ENCODE measurements at regions not wholly inside any gene's neighbourhood (a gene's known extent, or its start where the extent isn't known, plus 50 kb on each side); places are given as distances from the start of the nearest gene placed in this dataset.

DNA sequence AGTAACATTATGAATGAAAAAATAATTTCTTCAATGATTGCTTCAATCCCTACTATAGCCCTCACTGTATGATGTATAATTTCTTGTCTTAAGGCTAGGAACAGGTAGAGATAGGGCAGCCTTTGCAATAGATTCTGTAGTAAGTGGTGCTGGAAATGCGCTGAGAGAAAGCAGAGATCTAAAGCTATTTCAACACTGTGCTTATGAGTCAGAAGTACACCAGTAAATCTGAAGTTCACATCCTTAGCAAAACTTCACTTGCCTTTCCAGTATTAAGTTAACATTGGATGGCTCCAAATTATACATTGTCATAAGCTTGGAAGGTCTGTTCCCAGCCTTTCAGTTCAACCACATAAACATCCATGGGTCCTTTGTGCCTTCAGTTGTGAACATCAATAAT is 178.2 kb upstream of the EPHA4 start:
- TF ChIP-seq, protein P1, sequence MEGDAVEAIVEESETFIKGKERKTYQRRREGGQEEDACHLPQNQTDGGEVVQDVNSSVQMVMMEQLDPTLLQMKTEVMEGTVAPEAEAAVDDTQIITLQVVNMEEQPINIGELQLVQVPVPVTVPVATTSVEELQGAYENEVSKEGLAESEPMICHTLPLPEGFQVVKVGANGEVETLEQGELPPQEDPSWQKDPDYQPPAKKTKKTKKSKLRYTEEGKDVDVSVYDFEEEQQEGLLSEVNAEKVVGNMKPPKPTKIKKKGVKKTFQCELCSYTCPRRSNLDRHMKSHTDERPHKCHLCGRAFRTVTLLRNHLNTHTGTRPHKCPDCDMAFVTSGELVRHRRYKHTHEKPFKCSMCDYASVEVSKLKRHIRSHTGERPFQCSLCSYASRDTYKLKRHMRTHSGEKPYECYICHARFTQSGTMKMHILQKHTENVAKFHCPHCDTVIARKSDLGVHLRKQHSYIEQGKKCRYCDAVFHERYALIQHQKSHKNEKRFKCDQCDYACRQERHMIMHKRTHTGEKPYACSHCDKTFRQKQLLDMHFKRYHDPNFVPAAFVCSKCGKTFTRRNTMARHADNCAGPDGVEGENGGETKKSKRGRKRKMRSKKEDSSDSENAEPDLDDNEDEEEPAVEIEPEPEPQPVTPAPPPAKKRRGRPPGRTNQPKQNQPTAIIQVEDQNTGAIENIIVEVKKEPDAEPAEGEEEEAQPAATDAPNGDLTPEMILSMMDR (IDR thresholded peaks at IDR 0.05) = no peak
- TF ChIP-seq POLR2AphosphoS5 (IDR thresholded peaks at IDR 0.05; ENCODE audit: insufficient read depth in 1 of 2, low read depth in 1 of 2) = no peak
- no peak for TF ChIP-seq POLR2A (IDR thresholded peaks at IDR 0.05)
- no peak for DNase-seq (ENCODE audit: extremely low spot score in 2 of 2)
- Histone ChIP-seq H3K4me3 (no peak overlapping the region), H3K27me3 (no peaks in the 10 kb centered on the region), H3K27ac (no peak overlapping the region), H3K9me3 (no peaks in the 10 kb centered on the region), H3K4me1 (no peaks in the 10 kb centered on the region), H3K36me3 (no peaks in the 10 kb centered on the region)
- intact Hi-C loops (cut with DNase I) = no loop called here

DNA sequence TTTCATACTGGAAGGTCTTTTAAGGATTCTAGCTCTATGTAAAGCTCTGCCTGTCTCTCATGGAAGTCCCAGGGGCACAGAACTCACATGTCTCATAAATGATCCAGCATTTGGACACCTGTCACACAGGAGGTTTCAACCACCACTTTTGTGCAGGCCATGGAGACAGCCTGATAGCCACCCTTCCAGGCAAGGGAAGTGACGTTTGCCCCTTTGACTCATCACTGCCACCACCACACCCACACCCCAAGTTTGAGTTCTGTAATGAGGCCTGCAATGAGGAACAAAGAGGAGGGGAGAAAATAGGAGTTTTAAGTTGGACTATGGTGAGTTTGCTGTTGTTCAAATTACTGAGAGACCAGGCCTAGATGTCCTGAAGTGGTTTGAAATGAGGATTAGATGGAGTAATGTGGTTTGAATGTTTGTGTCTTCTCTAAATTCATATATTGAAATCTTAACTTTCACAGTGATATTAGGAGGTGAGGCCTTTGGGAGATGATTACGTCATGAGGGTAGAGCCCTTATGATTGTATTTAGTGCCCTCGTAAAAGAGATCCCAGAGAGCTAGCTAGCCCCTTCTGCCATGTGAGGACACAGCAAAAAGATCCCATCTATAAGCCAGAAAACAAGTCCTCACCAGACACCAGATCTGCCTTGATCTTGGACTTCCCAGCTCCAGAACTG is 175.3 kb upstream of the EPHA4 start:
- Histone ChIP-seq H3K9me3 (no peaks in the 10 kb centered on the region), H3K4me3 (no peak overlapping the region), H3K27ac (no peak overlapping the region), H3K27me3 (no peaks in the 10 kb centered on the region), H3K4me1 (no peaks in the 10 kb centered on the region), H3K36me3 (no peaks in the 10 kb centered on the region)
- DNase-seq (ENCODE audit: extremely low spot score in 2 of 2) = no peak
- TF ChIP-seq, protein P1 (IDR thresholded peaks at IDR 0.05) = no peak
- TF ChIP-seq POLR2AphosphoS5 (IDR thresholded peaks at IDR 0.05; ENCODE audit: insufficient read depth in 1 of 2, low read depth in 1 of 2) (no peak), POLR2A (IDR thresholded peaks at IDR 0.05) (no peak)
- intact Hi-C loops (cut with DNase I) = no loop called here

DNA sequence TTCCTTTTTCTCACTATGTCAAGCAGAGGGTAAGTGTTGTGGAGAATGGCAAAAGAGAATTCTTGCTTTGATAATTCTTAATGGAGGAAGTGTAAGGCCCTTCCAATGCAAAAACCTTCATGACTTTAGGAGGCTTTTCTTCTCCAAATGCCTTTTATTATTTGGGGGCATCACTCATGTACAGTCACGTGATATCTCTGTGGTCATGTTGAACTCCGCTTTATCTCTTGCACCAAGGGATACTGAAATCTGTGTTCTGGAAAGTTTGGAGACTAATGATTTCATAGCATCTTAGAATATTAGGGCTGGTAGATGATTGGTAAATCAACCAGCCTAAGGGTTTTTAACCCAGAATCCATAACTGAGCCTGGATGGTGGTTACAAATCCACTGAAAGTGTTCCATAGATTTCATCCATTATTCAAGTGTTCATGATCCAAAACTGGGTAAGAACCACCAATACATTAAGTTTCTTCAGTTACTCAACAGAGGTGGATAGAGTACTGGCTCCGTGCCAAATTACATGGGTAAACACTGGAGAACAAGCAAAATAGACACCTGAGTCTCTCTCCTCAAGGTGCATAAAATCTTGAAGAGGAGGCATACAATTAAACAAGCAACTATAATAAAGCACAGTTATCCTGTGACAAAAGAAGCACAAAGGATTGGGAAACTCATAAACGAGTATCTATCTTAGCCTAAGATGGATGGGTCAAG is 169.6 kb upstream of the EPHA4 start:
- DNase-seq (ENCODE audit: extremely low spot score in 2 of 2) = no peak
- H3K4me1 ChIP-seq = no peaks in the 10 kb centered on the region
- no peaks in the 10 kb centered on the region for H3K9me3 ChIP-seq
- intact Hi-C loops (cut with DNase I) = no loop called here
- TF ChIP-seq, protein P1 (IDR thresholded peaks at IDR 0.05) = no peak
- no peak for TF ChIP-seq POLR2A (IDR thresholded peaks at IDR 0.05)
- TF ChIP-seq POLR2AphosphoS5 (IDR thresholded peaks at IDR 0.05; ENCODE audit: insufficient read depth in 1 of 2, low read depth in 1 of 2) = no peak
- H3K27me3 ChIP-seq = no peaks in the 10 kb centered on the region
- H3K4me3 ChIP-seq = no peak overlapping the region
- H3K36me3 ChIP-seq = no peaks in the 10 kb centered on the region
- H3K27ac ChIP-seq = no peak overlapping the region

DNA sequence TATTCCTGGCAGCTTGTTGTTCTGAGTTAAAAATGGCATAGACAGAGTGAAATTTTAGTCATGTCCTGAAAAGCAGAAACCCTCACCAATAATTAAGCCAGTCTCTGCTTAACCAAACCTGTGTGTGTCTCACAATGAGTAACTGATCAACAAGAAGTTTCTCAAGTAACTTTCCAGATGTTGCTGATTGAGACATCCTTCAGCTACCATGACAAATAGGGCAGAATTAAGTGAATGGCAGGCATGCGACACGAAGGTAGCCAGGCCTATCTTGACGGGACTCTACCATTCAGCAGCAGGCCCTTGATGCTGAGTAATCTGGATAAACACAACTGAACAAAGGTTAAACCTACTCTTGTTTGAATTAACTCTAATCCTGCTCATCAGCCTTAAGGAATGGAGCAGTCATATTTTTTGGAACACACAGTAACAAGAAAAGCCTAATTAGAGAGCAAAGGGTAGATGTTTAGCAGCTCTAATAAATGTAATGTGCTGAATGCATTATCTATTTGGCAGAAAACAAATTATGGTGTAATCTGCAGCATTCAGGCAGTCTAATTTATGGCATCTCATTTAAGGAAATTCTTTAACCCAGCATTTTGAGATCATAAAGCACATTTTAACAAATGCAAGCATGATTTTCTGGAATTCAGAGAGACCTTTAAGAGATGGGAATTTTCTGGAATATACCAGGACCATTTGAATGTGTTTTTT is 159.5 kb upstream of the EPHA4 start:
- Histone ChIP-seq H3K4me1 (no peaks in the 10 kb centered on the region), H3K36me3 (no peaks in the 10 kb centered on the region), H3K27ac (no peak overlapping the region), H3K9me3 (no peaks in the 10 kb centered on the region), H3K27me3 (no peaks in the 10 kb centered on the region), H3K4me3 (no peak overlapping the region)
- no peak for TF ChIP-seq POLR2A (IDR thresholded peaks at IDR 0.05)
- TF ChIP-seq, protein P1 (IDR thresholded peaks at IDR 0.05) = no peak
- TF ChIP-seq POLR2AphosphoS5 (IDR thresholded peaks at IDR 0.05; ENCODE audit: insufficient read depth in 1 of 2, low read depth in 1 of 2) = no peak
- intact Hi-C loops (cut with DNase I) = no loop called here
- DNase-seq (ENCODE audit: extremely low spot score in 2 of 2) = no peak

All from vagina (tissue), 2 donors.